SK-N-SH treated with all-trans-retinoic acid at 6 μM for 48 hours (cell line): ENCODE measurements at regions not wholly inside any gene's neighbourhood (a gene's known extent, or its start where the extent isn't known, plus 50 kb on each side); places are given as distances from the start of the nearest gene placed in this dataset.

Source experiments
- BACH2 ChIP-seq: fragments of 250-450 bp; sonication (Bioruptor Pico); IDR thresholded peaks from 2 replicates; pipeline ENCODE4 v1.9.0; 2021; ENCODE audit warnings: mild to moderate bottlenecking, borderline replicate concordance
- CSDC2 ChIP-seq: fragments of 250-450 bp; sonication (Bioruptor Pico); IDR thresholded peaks from 2 replicates; pipeline ENCODE4 v1.5.0; 2020; ENCODE audit warnings: mild to moderate bottlenecking, moderate library complexity
- GLIS3 ChIP-seq: fragments of 250-450 bp; sonication (Bioruptor Pico); IDR thresholded peaks from 2 replicates; pipeline ENCODE4 v1.5.0; 2020; ENCODE audit warnings: mild to moderate bottlenecking, moderate library complexity
- ISL1 ChIP-seq: fragments of 250-450 bp; sonication (Bioruptor Pico); IDR thresholded peaks from 2 replicates; pipeline ENCODE4 v2.1.2; 2022; ENCODE audit warnings: mild to moderate bottlenecking, moderate library complexity
- OSR1 ChIP-seq: fragments of 250-450 bp; sonication (Bioruptor Pico); IDR thresholded peaks from 2 replicates; pipeline ENCODE4 v1.8.0; 2022; ENCODE audit warnings: moderate library complexity, mild to moderate bottlenecking, inconsistent platforms
- ZFP3 ChIP-seq: fragments of 250-450 bp; sonication (Bioruptor Pico); IDR thresholded peaks from 2 replicates; pipeline ENCODE4 v1.5.0; 2020; ENCODE audit warnings: mild to moderate bottlenecking, moderate library complexity
- ZFP30 ChIP-seq: fragments of 450-650 bp; formaldehyde crosslinking; IDR thresholded peaks from 2 replicates; pipeline ENCODE4 v1.5.0; 2022; ENCODE audit warnings: mild to moderate bottlenecking, moderate library complexity
- ZNF8 ChIP-seq: fragments of 450-650 bp; formaldehyde crosslinking; IDR thresholded peaks from 2 replicates; pipeline ENCODE4 v1.5.0; 2020; ENCODE audit warnings: mild to moderate bottlenecking, moderate library complexity
- TF ChIP-seq, protein P1 (sequence below): fragments of 250-450 bp; sonication (Bioruptor Pico); IDR thresholded peaks from 2 replicates; pipeline ENCODE4 v1.5.1; 2020; ENCODE audit warnings: low read depth, mild to moderate bottlenecking, moderate library complexity

DNA sequence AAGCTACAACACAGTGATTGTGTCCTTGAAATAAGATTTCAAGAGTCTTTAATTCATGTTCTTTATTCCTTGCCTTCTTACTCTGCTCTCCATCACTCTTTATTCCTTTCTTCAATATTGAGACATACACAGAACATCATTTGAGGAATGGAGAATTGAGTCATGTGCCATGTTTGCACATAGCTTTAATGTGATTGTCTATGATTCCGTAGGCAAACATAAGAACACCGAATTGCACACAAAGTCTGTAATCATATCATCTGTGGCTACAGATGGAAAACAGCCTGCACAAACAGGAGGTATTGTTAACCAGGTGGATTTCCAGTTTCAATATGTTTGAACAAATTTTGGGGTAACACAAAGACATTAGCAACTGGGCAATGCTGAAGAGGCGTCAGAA lies 571.6 kb upstream of the GJE1 start:
- TF ChIP-seq ZFP30 (CRISPR knock-in tag) (no peak), BACH2 (CRISPR knock-in tag) (no peak), CSDC2 (no peak), ZNF8 (CRISPR knock-in tag) (no peak), ZFP3 (no peak), ISL1 (CRISPR knock-in tag) (no peak), OSR1 (no peak), GLIS3 (no peak)
- TF ChIP-seq, protein P1, sequence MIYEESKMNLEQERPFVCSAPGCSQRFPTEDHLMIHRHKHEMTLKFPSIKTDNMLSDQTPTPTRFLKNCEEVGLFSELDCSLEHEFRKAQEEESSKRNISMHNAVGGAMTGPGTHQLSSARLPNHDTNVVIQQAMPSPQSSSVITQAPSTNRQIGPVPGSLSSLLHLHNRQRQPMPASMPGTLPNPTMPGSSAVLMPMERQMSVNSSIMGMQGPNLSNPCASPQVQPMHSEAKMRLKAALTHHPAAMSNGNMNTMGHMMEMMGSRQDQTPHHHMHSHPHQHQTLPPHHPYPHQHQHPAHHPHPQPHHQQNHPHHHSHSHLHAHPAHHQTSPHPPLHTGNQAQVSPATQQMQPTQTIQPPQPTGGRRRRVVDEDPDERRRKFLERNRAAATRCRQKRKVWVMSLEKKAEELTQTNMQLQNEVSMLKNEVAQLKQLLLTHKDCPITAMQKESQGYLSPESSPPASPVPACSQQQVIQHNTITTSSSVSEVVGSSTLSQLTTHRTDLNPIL: no peak
